Gastrocnemius medialis (tissue), 4 donors: ENCODE measurements at regions not wholly inside any gene's neighbourhood (a gene's known extent, or its start where the extent isn't known, plus 50 kb on each side); places are given as distances from the start of the nearest gene placed in this dataset.

Experiments
- CTCF ChIP-seq, 5 experiments: fragments of 450-650 bp in 3 of 5; fragments of 200-600 bp in 2 of 5; sonication (generic) in 2 of 5; IDR thresholded peaks in 4 of 5; conservative IDR thresholded peaks in 1 of 5; 1 replicate in 4 of 5; 2 replicates in 1 of 5; pipeline ENCODE4 v1.5.1; 2016 to 2019; ENCODE audit warnings: antibody characterized with exemption in 5 of 5, mild to moderate bottlenecking in 3 of 5, moderate library complexity in 3 of 5
- POLR2A ChIP-seq, 2 donors: fragments of 450-650 bp; IDR thresholded peaks; one replicate each; pipeline ENCODE4 v1.6.1; 2017; ENCODE audit warnings: antibody characterized with exemption in 2 of 2, mild to moderate bottlenecking in 2 of 2, moderate library complexity in 2 of 2

- TF ChIP-seq POLR2A (IDR thresholded peaks at IDR 0.05) (no peak), CTCF (IDR thresholded peaks at IDR 0.05 in 4 of 5, conservative IDR thresholded peaks at IDR 0.05 in 1 of 5) (no peak)
Observed at GRCh38 chr3:124132813-124133212, 140.9 kb upstream of the ROPN1 start.
